ENCODE measurements at regions not wholly inside any gene's neighbourhood (a gene's known extent, or its start where the extent isn't known, plus 50 kb on each side); places are given as distances from the start of the nearest gene placed in this dataset.

DNA sequence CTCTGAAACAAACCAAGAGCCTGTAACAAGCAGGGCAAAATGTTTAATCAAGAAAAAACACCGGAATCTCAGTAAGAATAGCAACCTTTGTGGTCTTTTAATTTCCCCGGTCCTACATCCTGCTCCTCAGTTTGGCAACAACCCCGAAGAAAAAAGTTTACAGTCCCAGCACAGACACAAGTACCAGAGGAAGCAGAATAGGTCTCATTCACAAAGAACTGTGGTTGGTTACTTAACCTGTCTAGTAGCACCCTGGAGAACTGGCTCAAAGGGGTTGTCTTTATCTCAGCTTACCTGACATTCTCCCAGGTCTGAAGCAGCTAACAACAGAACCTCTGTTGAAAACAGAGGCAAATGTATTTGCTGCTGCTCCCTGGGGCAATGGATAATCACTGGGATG, 399.3 kb downstream of the AJAP1 start:
- no peak for TF ChIP-seq CREB1 (IDR thresholded peaks at IDR 0.05; ENCODE audit: low read depth)
- TF ChIP-seq TAF1 (IDR thresholded peaks at IDR 0.05; ENCODE audit: low read depth), result no peak
- no peak for TF ChIP-seq CEBPB (IDR thresholded peaks at IDR 0.05)
- no peak for TF ChIP-seq ZBTB7A (IDR thresholded peaks at IDR 0.05; ENCODE audit: low read depth)
- TF ChIP-seq TEAD4 (IDR thresholded peaks at IDR 0.05), result no peak
- TF ChIP-seq REST (IDR thresholded peaks at IDR 0.05; ENCODE audit: low read depth), result no peak
- TF ChIP-seq, protein P1, sequence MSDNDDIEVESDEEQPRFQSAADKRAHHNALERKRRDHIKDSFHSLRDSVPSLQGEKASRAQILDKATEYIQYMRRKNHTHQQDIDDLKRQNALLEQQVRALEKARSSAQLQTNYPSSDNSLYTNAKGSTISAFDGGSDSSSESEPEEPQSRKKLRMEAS (IDR thresholded peaks at IDR 0.05), result no peak
- no peak for TF ChIP-seq EP300 (IDR thresholded peaks at IDR 0.05; ENCODE audit: borderline replicate concordance)
- TF ChIP-seq RAD21 (IDR thresholded peaks at IDR 0.05; ENCODE audit: low read depth), result no peak

Measured in Ishikawa (cell line).